PC-9 (cell line): ENCODE measurements at regions not wholly inside any gene's neighbourhood (a gene's known extent, or its start where the extent isn't known, plus 50 kb on each side); places are given as distances from the start of the nearest gene placed in this dataset.
"Not testable (repeated sequence)": the region's sequence is repeated elsewhere in the genome, so short reads cannot be mapped to it uniquely, and the experiment has no call there.

Source experiments
- BruUV-seq: library from RNA; stranded (reverse); fragments of 400-500 nt; replicated peaks from 2 replicates; lab custom pipeline; 2021; lab: Mats Ljungman, UMichigan
- CTCF ChIA-PET: fragments of 300-600 bp; sonication (Branson Sonifier 250); formaldehyde crosslinking; loops from one replicate; lab custom pipeline; 2022; ENCODE audit warnings: antibody characterized with exemption; lab: Charles Lee
- POLR2A ChIA-PET: fragments of 300-600 bp; sonication (Branson Sonifier 250); formaldehyde crosslinking; loops from one replicate; lab custom pipeline; 2022; ENCODE audit warnings: antibody characterized with exemption; ENCODE audit not compliant: unreplicated experiment; lab: Charles Lee
- DNase-seq, 2 experiments: peaks; one replicate each; pipeline versions ENCODE4 v3.0.0 to v3.0.0-alpha.2; 2015 to 2022; ENCODE audit warnings: mixed read lengths in 1 of 2
- H2AFZ ChIP-seq: fragments of 200-600 bp; sonication (generic); 2 replicates; pipeline ENCODE4 v1.8.1; 2017; ENCODE audit warnings: antibody characterized with exemption
- H3F3A ChIP-seq: fragments of 200-600 bp; sonication (generic); 2 replicates; pipeline ENCODE4 v1.8.1; 2017; ENCODE audit warnings: antibody characterized with exemption, mild to moderate bottlenecking, low read depth; ENCODE audit not compliant: insufficient read depth
- H3K27ac ChIP-seq: fragments of 200-600 bp; sonication (generic); 2 replicates; pipeline ENCODE4 v1.6.1; 2016; ENCODE audit warnings: mixed run types
- H3K27me3 ChIP-seq: fragments of 200-600 bp; sonication (generic); 2 replicates; pipeline ENCODE4 v1.6.1; 2016; ENCODE audit warnings: low read depth, mixed run types; ENCODE audit not compliant: insufficient read depth
- H3K36me3 ChIP-seq: fragments of 200-600 bp; sonication (generic); 2 replicates; pipeline ENCODE4 v1.6.1; 2016; ENCODE audit warnings: low read depth, mixed run types
- H3K4me1 ChIP-seq: fragments of 200-600 bp; sonication (generic); replicated peaks from 2 replicates; pipeline ENCODE4 v1.6.1; 2016; ENCODE audit warnings: mixed run types; ENCODE audit not compliant: insufficient read depth
- H3K4me2 ChIP-seq: fragments of 200-600 bp; sonication (generic); 2 replicates; pipeline ENCODE4 v1.6.1; 2017; ENCODE audit warnings: mixed run types
- H3K4me3 ChIP-seq: fragments of 200-600 bp; sonication (generic); 2 replicates; pipeline ENCODE4 v1.6.1; 2016; ENCODE audit warnings: mixed run types
- H3K79me2 ChIP-seq: fragments of 200-600 bp; sonication (generic); 2 replicates; pipeline ENCODE4 v1.6.1; 2017; ENCODE audit warnings: low read depth, mixed run types
- H3K9me2 ChIP-seq: fragments of 200-600 bp; sonication (generic); 2 replicates; pipeline ENCODE4 v1.8.1; 2017; ENCODE audit warnings: mild to moderate bottlenecking; ENCODE audit not compliant: insufficient read depth
- H3K9me3 ChIP-seq: fragments of 200-600 bp; sonication (generic); 2 replicates; pipeline ENCODE4 v1.8.1; 2016; ENCODE audit warnings: low read depth; ENCODE audit not compliant: insufficient read depth
- H4K20me1 ChIP-seq: fragments of 200-600 bp; sonication (generic); 2 replicates; pipeline ENCODE4 v1.8.1; 2017; ENCODE audit not compliant: insufficient read depth
- EZH2 ChIP-seq: fragments of 200-600 bp; sonication (generic); IDR thresholded peaks from 2 replicates; pipeline ENCODE4 v1.8.0; 2017; ENCODE audit warnings: antibody characterized with exemption, low read depth
- intact Hi-C: fragments of 100-400 bp; cut with micrococcal nuclease; formaldehyde crosslinking; loops from one replicate; pipeline ENCODE4 v1.10.0; 2022; ENCODE audit not compliant: unreplicated experiment
- TF ChIP-seq, protein P1 (sequence below): fragments of 200-600 bp; sonication (generic); conservative IDR thresholded peaks from 2 replicates; pipeline ENCODE4 v1.6.1; 2017; ENCODE audit warnings: mixed run types, antibody characterized with exemption, mild to moderate bottlenecking, moderate library complexity

DNA sequence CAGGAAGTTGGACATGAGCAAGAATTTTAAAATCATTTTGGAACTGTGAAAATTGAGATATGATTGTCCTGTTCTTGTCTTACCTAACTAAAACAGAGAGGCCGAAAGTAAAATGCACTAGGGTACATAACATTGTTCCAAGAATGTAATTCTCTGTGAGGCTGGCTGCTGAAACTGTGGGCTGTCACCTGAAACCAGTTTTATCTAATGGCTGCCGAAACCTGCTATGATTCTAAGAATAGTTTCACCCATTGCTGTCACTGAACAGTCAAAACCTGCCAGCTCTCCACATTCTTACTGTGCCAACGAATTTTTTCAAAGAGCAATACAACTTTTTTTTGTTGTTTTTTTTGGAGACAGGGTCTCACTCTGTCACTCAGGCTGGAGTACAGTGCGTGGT, 119.3 kb upstream of the ZSWIM2 start:
- Histone ChIP-seq H3K79me2 (no peaks in the 10 kb centered on the region), H4K20me1 (no peaks in the 10 kb centered on the region), H3K27me3 (no peaks in the 10 kb centered on the region), H3K4me1 (no peaks in the 10 kb centered on the region), H3K9me2 (no peaks in the 10 kb centered on the region), H3K4me2 (no peak overlapping the region), H3K4me3 (no peak overlapping the region), H3K27ac (no peak overlapping the region), H3K9me3 (no peaks in the 10 kb centered on the region), H2AFZ (no peak overlapping the region), H3K36me3 (no peaks in the 10 kb centered on the region), H3F3A (no peaks in the 10 kb centered on the region)
- ChIA-PET POLR2A (no interaction called here), CTCF (no interaction called here)
- TF ChIP-seq, protein P1, sequence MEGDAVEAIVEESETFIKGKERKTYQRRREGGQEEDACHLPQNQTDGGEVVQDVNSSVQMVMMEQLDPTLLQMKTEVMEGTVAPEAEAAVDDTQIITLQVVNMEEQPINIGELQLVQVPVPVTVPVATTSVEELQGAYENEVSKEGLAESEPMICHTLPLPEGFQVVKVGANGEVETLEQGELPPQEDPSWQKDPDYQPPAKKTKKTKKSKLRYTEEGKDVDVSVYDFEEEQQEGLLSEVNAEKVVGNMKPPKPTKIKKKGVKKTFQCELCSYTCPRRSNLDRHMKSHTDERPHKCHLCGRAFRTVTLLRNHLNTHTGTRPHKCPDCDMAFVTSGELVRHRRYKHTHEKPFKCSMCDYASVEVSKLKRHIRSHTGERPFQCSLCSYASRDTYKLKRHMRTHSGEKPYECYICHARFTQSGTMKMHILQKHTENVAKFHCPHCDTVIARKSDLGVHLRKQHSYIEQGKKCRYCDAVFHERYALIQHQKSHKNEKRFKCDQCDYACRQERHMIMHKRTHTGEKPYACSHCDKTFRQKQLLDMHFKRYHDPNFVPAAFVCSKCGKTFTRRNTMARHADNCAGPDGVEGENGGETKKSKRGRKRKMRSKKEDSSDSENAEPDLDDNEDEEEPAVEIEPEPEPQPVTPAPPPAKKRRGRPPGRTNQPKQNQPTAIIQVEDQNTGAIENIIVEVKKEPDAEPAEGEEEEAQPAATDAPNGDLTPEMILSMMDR, result no peak
- TF ChIP-seq EZH2, result no peak
- intact Hi-C loops, result no loop called here
- no TSS peak for BruUV-seq
- no peak for DNase-seq

DNA sequence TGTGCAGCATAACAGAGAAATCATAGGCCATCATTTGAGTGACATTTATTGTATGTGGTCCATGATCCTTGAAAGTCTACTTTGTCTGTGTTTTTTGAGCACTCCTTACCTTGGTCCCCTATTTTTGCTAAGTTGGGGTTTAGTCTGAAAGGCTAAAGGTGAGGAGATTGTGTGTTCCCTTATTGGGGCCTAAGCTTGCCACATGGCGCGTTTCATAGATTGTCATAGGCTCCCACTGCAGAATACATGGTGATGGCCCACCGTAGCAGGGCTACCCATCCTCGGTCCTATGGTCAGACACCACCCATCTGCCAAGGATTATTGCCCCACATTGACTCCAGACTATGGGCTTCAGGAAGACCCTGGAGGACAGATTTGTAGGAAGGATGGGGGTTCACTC, 117.0 kb upstream of the ZSWIM2 start:
- POLR2A ChIA-PET, result no interaction called here
- TF ChIP-seq EZH2, result no peak
- TF ChIP-seq, protein P1, result no peak
- H3K27me3 ChIP-seq, result no peaks in the 10 kb centered on the region
- H3K4me1 ChIP-seq, result no peaks in the 10 kb centered on the region
- CTCF ChIA-PET, result no interaction called here
- no peaks in the 10 kb centered on the region for H3K36me3 ChIP-seq
- H3K27ac ChIP-seq, result no peak overlapping the region
- no peaks in the 10 kb centered on the region for H3K79me2 ChIP-seq
- no peaks in the 10 kb centered on the region for H3K9me3 ChIP-seq
- intact Hi-C loops, result no loop called here
- H3K9me2 ChIP-seq, result no peaks in the 10 kb centered on the region
- no TSS peak for BruUV-seq
- no peak overlapping the region for H2AFZ ChIP-seq
- no peaks in the 10 kb centered on the region for H3F3A ChIP-seq
- H3K4me2 ChIP-seq, result no peak overlapping the region
- no peak overlapping the region for H3K4me3 ChIP-seq
- no peaks in the 10 kb centered on the region for H4K20me1 ChIP-seq
- no peak for DNase-seq

DNA sequence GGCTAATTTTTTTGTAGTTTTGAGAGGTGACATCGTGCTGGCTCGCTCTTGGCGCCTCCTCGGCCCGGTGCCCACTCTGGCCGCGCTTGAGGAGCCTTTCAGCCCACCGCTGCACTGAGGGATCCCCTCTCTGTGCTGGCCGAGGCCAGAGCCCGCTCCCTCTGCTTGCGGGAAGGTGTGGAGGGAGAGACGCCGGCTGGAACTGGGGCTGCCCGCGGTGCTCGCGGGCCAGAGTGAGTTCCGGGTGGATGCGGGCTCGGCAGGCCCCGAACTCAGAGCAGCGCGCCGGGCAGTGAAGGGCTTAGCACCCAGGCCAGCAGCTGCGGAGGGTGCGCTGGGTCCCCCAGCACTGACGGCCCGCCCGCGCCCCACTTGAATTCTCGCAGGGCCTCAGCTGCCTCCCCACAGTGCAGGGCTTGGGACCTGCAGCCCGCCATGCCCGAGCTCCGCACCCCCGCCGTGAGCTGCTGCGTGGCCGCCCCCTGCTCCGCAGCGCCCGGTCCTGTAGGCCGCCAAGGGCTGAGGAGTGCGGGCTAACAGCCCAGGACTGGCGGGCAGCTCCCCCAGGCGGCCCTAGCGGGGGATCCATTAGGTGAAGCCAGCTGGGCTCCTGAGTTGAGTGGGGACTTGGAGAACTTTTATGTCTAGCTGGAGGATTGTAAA, 113.2 kb upstream of the ZSWIM2 start:
- no peak for DNase-seq
- H3K9me3 ChIP-seq, result no peaks in the 10 kb centered on the region
- ChIA-PET POLR2A (no interaction called here), CTCF (no interaction called here)
- intact Hi-C loops, result no loop called here
- no peaks in the 10 kb centered on the region for H3K27me3 ChIP-seq
- no peak overlapping the region for H3K4me3 ChIP-seq
- no TSS peak for BruUV-seq
- no peak for TF ChIP-seq EZH2
- no peaks in the 10 kb centered on the region for H4K20me1 ChIP-seq
- no peaks in the 10 kb centered on the region for H3F3A ChIP-seq
- no peak overlapping the region for H2AFZ ChIP-seq
- no peak overlapping the region for H3K27ac ChIP-seq
- no peaks in the 10 kb centered on the region for H3K79me2 ChIP-seq
- no peak overlapping the region for H3K4me2 ChIP-seq
- no peaks in the 10 kb centered on the region for H3K9me2 ChIP-seq
- H3K4me1 ChIP-seq, result no peaks in the 10 kb centered on the region
- no peaks in the 10 kb centered on the region for H3K36me3 ChIP-seq

DNA sequence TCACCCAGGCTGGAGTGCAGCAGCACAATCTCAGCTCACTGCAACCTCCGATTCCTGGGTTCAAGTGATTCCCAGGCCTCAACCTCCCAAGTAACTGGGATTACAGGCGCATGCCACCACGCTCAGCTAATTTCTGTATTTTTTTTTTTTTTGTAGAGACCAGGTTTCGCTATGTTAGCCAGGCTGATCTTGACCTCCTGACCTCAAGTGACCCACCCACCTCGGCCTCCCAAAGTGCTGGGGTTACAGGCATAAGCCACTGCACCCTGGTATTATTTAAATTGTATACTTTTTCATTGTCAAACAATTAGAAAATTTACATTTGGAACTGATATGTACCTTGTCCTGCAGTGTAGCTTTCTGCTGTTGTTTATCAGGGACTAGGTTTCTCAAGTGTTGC, 111.3 kb upstream of the ZSWIM2 start:
- H3K4me3 ChIP-seq, DNase-seq, H3K9me3 ChIP-seq, intact Hi-C loops, H3F3A ChIP-seq, H3K9me2 ChIP-seq, H2AFZ ChIP-seq, H3K79me2 ChIP-seq, H3K4me1 ChIP-seq, H3K27ac ChIP-seq, H4K20me1 ChIP-seq, CTCF ChIA-PET, H3K36me3 ChIP-seq, H3K4me2 ChIP-seq, POLR2A ChIA-PET, H3K27me3 ChIP-seq, BruUV-seq: not testable (repeated sequence)
